Activated T-helper 2 cell treated with anti-CD3 and anti-CD28 coated beads, Interferon-gamma antibody, Interleukin-2, Interleukin-4, amounts not matched to agents 10 μg/mL and 5 μg/mL and 100 μg/mL, durations not matched to agents 14 hours and 24 hours and 36 hours (primary cell): ENCODE measurements at regions not wholly inside any gene's neighbourhood (a gene's known extent, or its start where the extent isn't known, plus 50 kb on each side); places are given as distances from the start of the nearest gene placed in this dataset.

Source experiments
- DNase-seq: peaks from one replicate; pipeline ENCODE4 v3.0.0; 2021; ENCODE audit warnings: low spot score
- H3K27ac Mint-ChIP-seq: one replicate; pipeline ENCODE4 v1.8.0; 2021; ENCODE audit warnings: mixed read lengths
- H3K27me3 Mint-ChIP-seq: one replicate; pipeline ENCODE4 v1.8.0; 2021; ENCODE audit warnings: low read depth, mixed read lengths
- H3K36me3 Mint-ChIP-seq: one replicate; pipeline ENCODE4 v1.8.0; 2021; ENCODE audit warnings: low read depth, mixed read lengths
- H3K4me1 Mint-ChIP-seq: one replicate; pipeline ENCODE4 v1.8.0; 2021; ENCODE audit warnings: low read depth, mixed read lengths
- H3K4me3 Mint-ChIP-seq: one replicate; pipeline ENCODE4 v1.8.0; 2021; ENCODE audit warnings: low read depth, mild to moderate bottlenecking, moderate library complexity, mixed read lengths
- H3K9me3 Mint-ChIP-seq: one replicate; pipeline ENCODE4 v1.8.0; 2021; ENCODE audit warnings: mixed read lengths
- intact Hi-C: fragments of 100-400 bp; cut with micrococcal nuclease; formaldehyde crosslinking; loops from one replicate; pipeline ENCODE4 v1.15.1; 2023

GRCh38 chr13:37417060-37417441 lies 181.5 kb downstream of the POSTN start:
- Mint-ChIP-seq H3K27me3 (no peaks in the 10 kb centered on the region), H3K4me1 (no peaks in the 10 kb centered on the region), H3K9me3 (peaks cover 8% of the 10 kb centered on the region), H3K36me3 (no peaks in the 10 kb centered on the region), H3K4me3 (no peak overlapping the region), H3K27ac (no peak overlapping the region)
- no peak for DNase-seq
- intact Hi-C loops = no loop called here

DNA sequence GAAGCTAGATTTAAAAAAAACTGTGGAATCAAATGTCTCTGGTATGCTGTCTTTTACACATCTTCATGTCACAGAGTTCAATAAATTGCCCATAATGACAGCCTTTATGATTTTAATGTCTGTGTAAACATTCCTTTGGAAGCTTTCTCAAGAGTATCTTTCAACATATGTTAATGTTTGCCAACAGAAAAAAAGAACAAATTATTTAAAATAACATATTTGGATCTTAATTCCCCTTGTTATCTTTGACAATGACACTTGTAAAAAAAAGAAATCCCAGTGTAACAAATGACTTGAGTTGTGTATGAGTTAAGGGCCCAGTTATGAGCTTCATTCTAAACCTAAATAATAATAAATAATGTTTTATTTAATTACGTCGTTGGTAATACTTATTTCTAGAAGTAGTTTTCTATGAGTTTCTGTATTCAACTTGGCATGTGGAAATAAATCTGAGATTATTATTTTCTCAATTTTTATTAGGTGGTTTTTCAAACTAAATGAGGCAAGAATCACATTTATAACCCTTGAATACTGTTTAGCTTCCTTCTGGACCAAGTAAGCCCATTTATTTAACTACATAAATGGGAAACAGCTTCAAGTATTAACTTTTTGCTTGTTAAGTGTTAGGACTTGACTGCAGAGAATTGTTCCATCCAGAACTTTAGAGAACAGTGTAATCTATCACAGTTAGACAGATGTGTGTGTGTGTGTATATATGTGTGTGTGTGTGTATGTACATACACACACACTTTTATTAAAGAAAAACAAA lies 182.1 kb downstream of the POSTN start:
- intact Hi-C loops = no loop called here
- peaks cover 8% of the 10 kb centered on the region for H3K9me3 Mint-ChIP-seq
- H3K36me3 Mint-ChIP-seq = no peaks in the 10 kb centered on the region
- H3K4me3 Mint-ChIP-seq = no peak overlapping the region
- H3K27me3 Mint-ChIP-seq = no peaks in the 10 kb centered on the region
- H3K27ac Mint-ChIP-seq = no peak overlapping the region
- DNase-seq = no peak
- H3K4me1 Mint-ChIP-seq = no peaks in the 10 kb centered on the region

GRCh38 chr13:37413161-37413560 lies 185.4 kb downstream of the POSTN start:
- no peak for DNase-seq
- H3K4me1 Mint-ChIP-seq = no peaks in the 10 kb centered on the region
- no peaks in the 10 kb centered on the region for H3K27me3 Mint-ChIP-seq
- no peak overlapping the region for H3K4me3 Mint-ChIP-seq
- no peak overlapping the region for H3K27ac Mint-ChIP-seq
- intact Hi-C loops = no loop called here
- no peaks in the 10 kb centered on the region for H3K36me3 Mint-ChIP-seq
- H3K9me3 Mint-ChIP-seq = no peaks in the 10 kb centered on the region

- Mint-ChIP-seq H3K36me3 (no peaks in the 10 kb centered on the region), H3K4me1 (no peaks in the 10 kb centered on the region), H3K27ac (no peak overlapping the region), H3K27me3 (no peaks in the 10 kb centered on the region), H3K9me3 (no peaks in the 10 kb centered on the region), H3K4me3 (no peak overlapping the region)
- intact Hi-C loops = no loop called here
- no peak for DNase-seq
Observed at GRCh38 chr13:37412241-37412921, 186.2 kb downstream of the POSTN start.

DNA sequence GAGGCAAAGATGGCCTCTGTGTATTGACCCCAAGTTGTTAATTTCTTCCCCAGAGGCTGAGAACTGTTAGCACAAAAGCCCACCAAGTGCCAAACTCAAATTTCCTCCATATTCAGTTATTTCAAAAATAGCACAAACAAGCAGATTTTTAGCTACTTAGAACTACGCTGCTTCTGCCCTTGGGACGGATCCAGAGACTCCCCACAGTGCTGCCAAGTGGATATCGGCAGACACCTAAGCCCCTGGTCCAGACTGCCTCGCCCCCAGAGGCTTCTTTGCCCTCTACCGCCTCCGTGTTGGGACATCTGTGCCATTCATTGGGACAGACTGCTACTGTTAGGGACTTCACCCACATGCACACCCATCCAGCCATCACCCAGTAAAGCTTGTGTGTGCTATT lies 188.3 kb downstream of the POSTN start:
- DNase-seq = no peak
- Mint-ChIP-seq H3K9me3 (peaks cover 5% of the 10 kb centered on the region), H3K4me1 (no peaks in the 10 kb centered on the region), H3K27ac (no peak overlapping the region), H3K4me3 (no peak overlapping the region), H3K27me3 (no peaks in the 10 kb centered on the region), H3K36me3 (no peaks in the 10 kb centered on the region)
- intact Hi-C loops = no loop called here

GRCh38 chr13:37409756-37410155 lies 188.8 kb downstream of the POSTN start:
- DNase-seq = no peak
- intact Hi-C loops = no loop called here
- Mint-ChIP-seq H3K4me3 (no peak overlapping the region), H3K27ac (no peak overlapping the region), H3K27me3 (no peaks in the 10 kb centered on the region), H3K9me3 (peaks cover 5% of the 10 kb centered on the region), H3K4me1 (no peaks in the 10 kb centered on the region), H3K36me3 (no peaks in the 10 kb centered on the region)

GRCh38 chr13:37407156-37407555 lies 191.4 kb downstream of the POSTN start:
- H3K4me3 Mint-ChIP-seq = no peak overlapping the region
- peaks cover 5% of the 10 kb centered on the region for H3K9me3 Mint-ChIP-seq
- no peaks in the 10 kb centered on the region for H3K27me3 Mint-ChIP-seq
- intact Hi-C loops = no loop called here
- no peaks in the 10 kb centered on the region for H3K36me3 Mint-ChIP-seq
- no peak overlapping the region for H3K27ac Mint-ChIP-seq
- H3K4me1 Mint-ChIP-seq = no peaks in the 10 kb centered on the region
- no peak for DNase-seq

DNA sequence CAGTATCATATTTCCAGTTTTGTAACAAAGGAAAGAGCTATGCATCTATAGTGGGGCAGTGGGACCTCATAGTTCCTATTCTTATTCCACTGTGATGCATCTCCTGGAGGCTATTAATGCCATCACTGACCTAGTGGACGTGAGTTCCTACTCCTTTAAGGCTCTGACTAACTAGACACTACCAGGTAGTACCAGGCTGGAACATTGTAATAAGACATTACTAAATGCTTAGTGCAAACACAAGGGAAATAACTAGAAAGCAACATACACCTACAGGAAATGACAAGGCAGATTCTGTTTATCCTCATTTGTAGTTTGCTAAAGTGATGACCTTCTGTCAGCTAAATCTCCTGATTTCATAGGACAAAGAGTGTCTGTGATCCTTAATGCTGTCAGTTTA lies 192.5 kb downstream of the POSTN start:
- H3K4me1 Mint-ChIP-seq = no peaks in the 10 kb centered on the region
- no peaks in the 10 kb centered on the region for H3K27me3 Mint-ChIP-seq
- H3K36me3 Mint-ChIP-seq = no peaks in the 10 kb centered on the region
- no peak for DNase-seq
- H3K4me3 Mint-ChIP-seq = no peak overlapping the region
- intact Hi-C loops = no loop called here
- no peak overlapping the region for H3K27ac Mint-ChIP-seq
- H3K9me3 Mint-ChIP-seq = peaks cover 5% of the 10 kb centered on the region

DNA sequence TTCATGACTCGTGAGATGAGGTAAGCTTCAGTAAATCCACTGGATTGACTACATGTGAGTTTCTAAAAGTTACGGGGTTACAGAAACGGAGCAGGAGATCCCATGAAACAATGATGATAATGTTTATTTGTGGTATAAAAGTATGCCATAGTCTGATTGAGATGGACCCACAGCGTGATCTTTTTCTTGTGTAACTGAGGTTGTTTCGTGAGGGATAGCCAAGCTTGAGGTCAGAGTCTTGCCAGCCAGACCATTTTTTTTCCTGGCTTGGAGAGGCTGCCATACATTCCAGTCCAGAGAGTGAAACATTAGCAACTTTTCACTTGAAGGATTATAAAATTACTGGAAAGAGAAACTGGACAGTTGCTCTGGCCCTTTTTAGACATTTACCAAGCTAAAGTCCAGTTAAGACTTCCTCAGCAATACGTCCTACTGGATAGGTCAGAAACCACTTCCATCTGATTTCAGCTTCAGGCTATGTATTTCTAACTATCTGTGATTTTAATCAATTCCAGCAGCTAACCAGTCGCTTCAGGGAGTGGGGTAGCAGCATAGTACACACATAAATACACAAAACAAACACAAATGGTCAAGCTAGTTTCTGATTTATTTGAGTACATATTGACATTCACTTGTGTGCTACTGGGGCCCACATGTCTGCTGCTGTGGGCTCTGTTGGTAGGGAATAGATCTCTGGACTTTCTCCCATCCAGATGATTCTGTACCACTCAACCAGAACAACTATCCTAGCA lies 194.6 kb downstream of the POSTN start:
- peaks cover 5% of the 10 kb centered on the region for H3K9me3 Mint-ChIP-seq
- no peaks in the 10 kb centered on the region for H3K27me3 Mint-ChIP-seq
- no peak for DNase-seq
- H3K4me3 Mint-ChIP-seq = no peak overlapping the region
- no peaks in the 10 kb centered on the region for H3K4me1 Mint-ChIP-seq
- no peaks in the 10 kb centered on the region for H3K36me3 Mint-ChIP-seq
- H3K27ac Mint-ChIP-seq = no peak overlapping the region
- intact Hi-C loops = no loop called here

GRCh38 chr13:37401721-37402120 lies 196.8 kb downstream of the POSTN start:
- no peaks in the 10 kb centered on the region for H3K36me3 Mint-ChIP-seq
- no peak for DNase-seq
- H3K4me1 Mint-ChIP-seq = no peaks in the 10 kb centered on the region
- no peaks in the 10 kb centered on the region for H3K27me3 Mint-ChIP-seq
- peaks cover 15% of the 10 kb centered on the region for H3K9me3 Mint-ChIP-seq
- H3K4me3 Mint-ChIP-seq = no peak overlapping the region
- H3K27ac Mint-ChIP-seq = no peak overlapping the region
- intact Hi-C loops = no loop called here

DNA sequence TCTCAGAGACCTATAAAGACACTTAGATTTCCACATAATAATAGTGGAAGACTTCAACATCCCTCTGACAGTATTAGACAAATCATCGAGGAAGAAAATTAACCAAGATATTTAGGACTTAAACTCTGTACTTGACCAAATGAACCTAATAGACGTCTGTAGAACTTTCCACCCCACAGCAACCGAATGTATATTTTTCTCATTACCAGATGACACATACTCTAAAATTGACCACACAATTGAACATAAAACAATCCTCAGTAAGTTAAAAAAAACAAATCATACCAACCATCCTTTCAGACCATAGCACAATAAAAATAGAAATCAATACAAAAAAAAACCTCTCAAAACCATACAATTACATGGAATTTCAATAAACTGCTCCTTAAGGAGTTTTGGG lies 201.0 kb downstream of the POSTN start:
- no peak overlapping the region for H3K27ac Mint-ChIP-seq
- no peak for DNase-seq
- H3K36me3 Mint-ChIP-seq = no peaks in the 10 kb centered on the region
- H3K9me3 Mint-ChIP-seq = peaks cover 31% of the 10 kb centered on the region
- H3K27me3 Mint-ChIP-seq = no peaks in the 10 kb centered on the region
- no peaks in the 10 kb centered on the region for H3K4me1 Mint-ChIP-seq
- no peak overlapping the region for H3K4me3 Mint-ChIP-seq
- intact Hi-C loops = no loop called here

GRCh38 chr13:37395544-37395943 lies 203.0 kb downstream of the POSTN start:
- Mint-ChIP-seq H3K9me3 (peaks cover 42% of the 10 kb centered on the region), H3K36me3 (no peaks in the 10 kb centered on the region), H3K27ac (no peak overlapping the region), H3K4me1 (no peaks in the 10 kb centered on the region), H3K4me3 (no peak overlapping the region), H3K27me3 (no peaks in the 10 kb centered on the region)
- intact Hi-C loops = no loop called here
- no peak for DNase-seq

DNA sequence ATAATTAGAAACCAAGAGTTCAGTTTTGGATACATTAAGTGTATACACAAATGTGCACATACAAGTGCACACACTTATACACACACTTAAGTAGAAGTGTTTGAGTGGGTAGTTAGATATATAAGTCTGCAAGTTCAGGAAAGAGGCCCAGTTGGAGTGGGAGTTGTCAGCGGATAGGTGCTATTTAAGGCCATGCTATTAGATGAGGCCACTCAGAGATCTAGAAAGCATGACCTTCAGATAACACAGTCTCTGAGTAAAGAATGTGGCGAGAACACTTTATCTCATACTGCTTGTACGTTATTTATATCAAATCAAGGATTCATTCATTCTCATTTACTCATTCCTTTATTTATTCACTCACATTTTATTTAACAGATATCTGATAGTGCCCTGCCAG lies 206.2 kb downstream of the POSTN start:
- no peaks in the 10 kb centered on the region for H3K36me3 Mint-ChIP-seq
- H3K4me3 Mint-ChIP-seq = no peak overlapping the region
- H3K27me3 Mint-ChIP-seq = no peaks in the 10 kb centered on the region

More for the DNA sequence above, 206.2 kb downstream of the POSTN start:
- Mint-ChIP-seq H3K9me3 (peaks cover 32% of the 10 kb centered on the region), H3K27ac (no peak overlapping the region), H3K4me1 (no peaks in the 10 kb centered on the region)
- DNase-seq = no peak
- intact Hi-C loops = no loop called here
